Stomach (tissue), 4 donors: ENCODE measurements at regions not wholly inside any gene's neighbourhood (a gene's known extent, or its start where the extent isn't known, plus 50 kb on each side); places are given as distances from the start of the nearest gene placed in this dataset.

Source experiments
- POLR2A ChIP-seq, 4 donors: fragments of 450-650 bp; IDR thresholded peaks; one replicate each; pipeline ENCODE4 v1.6.1; 2016; ENCODE audit warnings: antibody characterized with exemption in 4 of 4, control low read depth in 2 of 4, mild to moderate bottlenecking in 1 of 4, moderate library complexity in 1 of 4
- TF ChIP-seq, protein P1 (sequence below), 7 experiments: fragments of 450-650 bp in 4 of 7; fragments of 200-600 bp in 3 of 7; sonication (generic) in 3 of 7; IDR thresholded peaks; one replicate each; pipeline ENCODE4 v1.5.1; 2016 to 2019; ENCODE audit warnings: antibody characterized with exemption in 7 of 7, control low read depth in 2 of 7, mild to moderate bottlenecking in 1 of 7

DNA sequence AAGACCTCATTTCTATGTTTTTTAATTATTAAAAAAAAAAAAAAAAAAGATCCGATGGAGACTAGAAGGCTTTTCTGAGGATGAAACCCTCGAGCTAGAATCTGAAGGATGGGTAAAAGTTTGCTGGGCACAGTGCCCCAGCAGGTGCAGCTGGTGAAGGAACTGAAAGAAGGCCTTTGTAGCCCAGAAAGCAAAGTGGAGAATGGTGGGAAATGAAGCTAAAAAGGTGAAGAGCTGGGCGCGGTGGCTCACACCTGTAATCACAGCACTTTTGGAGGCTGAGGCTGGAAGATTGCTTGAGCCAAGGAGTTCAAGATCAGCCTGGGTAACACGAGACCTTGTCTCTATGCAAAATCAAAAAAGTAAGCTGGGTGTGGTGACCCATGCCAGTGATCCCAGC, 50.3 kb upstream of the SEC14L1 start:
- TF ChIP-seq, protein P1, sequence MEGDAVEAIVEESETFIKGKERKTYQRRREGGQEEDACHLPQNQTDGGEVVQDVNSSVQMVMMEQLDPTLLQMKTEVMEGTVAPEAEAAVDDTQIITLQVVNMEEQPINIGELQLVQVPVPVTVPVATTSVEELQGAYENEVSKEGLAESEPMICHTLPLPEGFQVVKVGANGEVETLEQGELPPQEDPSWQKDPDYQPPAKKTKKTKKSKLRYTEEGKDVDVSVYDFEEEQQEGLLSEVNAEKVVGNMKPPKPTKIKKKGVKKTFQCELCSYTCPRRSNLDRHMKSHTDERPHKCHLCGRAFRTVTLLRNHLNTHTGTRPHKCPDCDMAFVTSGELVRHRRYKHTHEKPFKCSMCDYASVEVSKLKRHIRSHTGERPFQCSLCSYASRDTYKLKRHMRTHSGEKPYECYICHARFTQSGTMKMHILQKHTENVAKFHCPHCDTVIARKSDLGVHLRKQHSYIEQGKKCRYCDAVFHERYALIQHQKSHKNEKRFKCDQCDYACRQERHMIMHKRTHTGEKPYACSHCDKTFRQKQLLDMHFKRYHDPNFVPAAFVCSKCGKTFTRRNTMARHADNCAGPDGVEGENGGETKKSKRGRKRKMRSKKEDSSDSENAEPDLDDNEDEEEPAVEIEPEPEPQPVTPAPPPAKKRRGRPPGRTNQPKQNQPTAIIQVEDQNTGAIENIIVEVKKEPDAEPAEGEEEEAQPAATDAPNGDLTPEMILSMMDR (IDR thresholded peaks at IDR 0.05): no peak
- no peak for TF ChIP-seq POLR2A (IDR thresholded peaks at IDR 0.05)
